ENCODE measurements at regions not wholly inside any gene's neighbourhood (a gene's known extent, or its start where the extent isn't known, plus 50 kb on each side); places are given as distances from the start of the nearest gene placed in this dataset.

- TF ChIP-seq THAP9 (CRISPR knock-in tag; IDR thresholded peaks at IDR 0.05; ENCODE audit: borderline replicate concordance): no peak
- no peak for TF ChIP-seq SNAPC2 (CRISPR knock-in tag; IDR thresholded peaks at IDR 0.05)
- TF ChIP-seq FOXC1 (CRISPR knock-in tag; IDR thresholded peaks at IDR 0.05; ENCODE audit: borderline replicate concordance): no peak
- no peak for TF ChIP-seq ZNF549 (CRISPR knock-in tag; IDR thresholded peaks at IDR 0.05)
- no peak for TF ChIP-seq HOXA9 (CRISPR knock-in tag; IDR thresholded peaks at IDR 0.05; ENCODE audit: borderline replicate concordance)
These were observed 250.4 kb downstream of the ALX1 start (continued) for GRCh38 chr12:85530456-85530855.

GRCh38 chr12:85531341-85531740 is 251.3 kb downstream of the ALX1 start:
- intact Hi-C loops (cut with micrococcal nuclease; ENCODE audit: unreplicated experiment): no loop called here
- H3K4me2 ChIP-seq (ENCODE audit: low read depth, low read length): no peak overlapping the region
- no peak overlapping the region for H3K4me3 ChIP-seq (replicated peaks in 1 of 3; ENCODE audit: insufficient read depth in 1 of 3, low read depth in 2 of 3, low read length in 3 of 3)
- H3K9me3 ChIP-seq (ENCODE audit: low read length): no peaks in the 10 kb centered on the region
- H3K79me2 ChIP-seq (ENCODE audit: insufficient read depth, low read length): no peaks in the 10 kb centered on the region
- POLR2A ChIA-PET: no interaction called here
- no TSS peak for BruUV-seq (replicated peaks)
- H3K4me1 ChIP-seq (ENCODE audit: insufficient read depth, low read length): no peaks in the 10 kb centered on the region
- CTCF ChIA-PET (ENCODE audit: low intra/inter-chr PET ratio, low total read pairs): no interaction called here
- no peak for DNase-seq (ENCODE audit: low spot score)
- no peak overlapping the region for H2AFZ ChIP-seq (ENCODE audit: low read length)
- no peak for FAIRE-seq
- H3K36me3 ChIP-seq (replicated peaks in 1 of 2; ENCODE audit: control insufficient read depth in 1 of 2, insufficient read depth in 2 of 2, low read length in 2 of 2): no peaks in the 10 kb centered on the region
- no peaks in the 10 kb centered on the region for H4K20me1 ChIP-seq (ENCODE audit: insufficient read depth, low read length)
- in situ Hi-C loops (cut with HindIII; ENCODE audit: extremely low pct_ligation_motif_present, low pct_unique_long_range_greater_than_20kb): no loop called here
- TF ChIP-seq ZNF776 (CRISPR knock-in tag; IDR thresholded peaks at IDR 0.05) (no peak), HINFP (CRISPR knock-in tag; IDR thresholded peaks at IDR 0.05; ENCODE audit: low read depth) (no peak), ZNF788 (CRISPR knock-in tag; IDR thresholded peaks at IDR 0.05; ENCODE audit: borderline replicate concordance) (no peak), THAP9 (CRISPR knock-in tag; IDR thresholded peaks at IDR 0.05; ENCODE audit: borderline replicate concordance) (no peak), ZNF576 (CRISPR knock-in tag; IDR thresholded peaks at IDR 0.05) (no peak), ZNF333 (CRISPR knock-in tag; IDR thresholded peaks at IDR 0.05; ENCODE audit: borderline replicate concordance) (no peak)
- no peak overlapping the region for H3K27ac ChIP-seq (ENCODE audit: extremely low read length, insufficient read depth, low read length)
- no peaks in the 10 kb centered on the region for H3K27me3 ChIP-seq (ENCODE audit: control insufficient read depth in 1 of 2, insufficient read depth in 2 of 2, low read length in 2 of 2)
- no peak overlapping the region for H3K9ac ChIP-seq (ENCODE audit: insufficient read depth, low read depth, low read length)
- WGBS (ENCODE audit: low lambda C conversion rate): 0% methylated on average over 1 of the region's 1 CpG
- ATAC-seq: no peak

Data from HepG2 (cell line).